ENCODE measurements at regions not wholly inside any gene's neighbourhood (a gene's known extent, or its start where the extent isn't known, plus 50 kb on each side); places are given as distances from the start of the nearest gene placed in this dataset.

GRCh38 chr9:17864951-17865350 is 286.1 kb downstream of the SH3GL2 start:
- WGBS (ENCODE audit: missing lambda C conversion rate) = 0% methylated on average over 1 of the region's 1 CpG
- DNase-seq (ENCODE audit: low read depth in 1 of 2, low spot score in 1 of 2) (no peak), FAIRE-seq (no peak), ATAC-seq (no peak)
- ChIA-PET CTCF (no interaction called here), POLR2A (no interaction called here)
- Histone ChIP-seq H3K4me1 (no peaks in the 10 kb centered on the region), H3K4me3 (no peak overlapping the region), H3K4me2 (no peak overlapping the region), H3K9me3 (no peaks in the 10 kb centered on the region), H3K27ac (no peak overlapping the region)
- no peak for TF ChIP-seq USF2 (IDR thresholded peaks at IDR 0.05)
- no peak for TF ChIP-seq KDM5A (IDR thresholded peaks at IDR 0.05)
- TF ChIP-seq HOXA7 (CRISPR knock-in tag; IDR thresholded peaks at IDR 0.05) = no peak
- no peak for TF ChIP-seq MAFK (IDR thresholded peaks at IDR 0.05; ENCODE audit: partially characterized antibody)
- no peak for TF ChIP-seq ZNF302 (CRISPR knock-in tag; IDR thresholded peaks at IDR 0.05)
- no peak for TF ChIP-seq CEBPB (IDR thresholded peaks at IDR 0.05)
- TF ChIP-seq POLR2A (IDR thresholded peaks at IDR 0.05; ENCODE audit: low read length) = no peak
- TF ChIP-seq MAZ (IDR thresholded peaks at IDR 0.05; ENCODE audit: borderline replicate concordance, low read depth, low read length) = no peak
- no peak for TF ChIP-seq TFCP2L1 (CRISPR knock-in tag; IDR thresholded peaks at IDR 0.05)
- no peak for TF ChIP-seq ESRRA (IDR thresholded peaks at IDR 0.05; ENCODE audit: borderline replicate concordance, low read length)

- Histone ChIP-seq H3K4me3 (no peak overlapping the region), H3K27ac (no peak overlapping the region), H3K9me3 (no peaks in the 10 kb centered on the region), H3K4me2 (no peak overlapping the region), H3K4me1 (no peaks in the 10 kb centered on the region)
- 0% methylated on average over 1 of the region's 1 CpG for WGBS (ENCODE audit: missing lambda C conversion rate)
- ChIA-PET POLR2A (no interaction called here), CTCF (no interaction called here)
- TF ChIP-seq HEYL (CRISPR knock-in tag; IDR thresholded peaks at IDR 0.05) = no peak
- no peak for TF ChIP-seq EHF (CRISPR knock-in tag; IDR thresholded peaks at IDR 0.05)
- no peak for TF ChIP-seq KDM5A (IDR thresholded peaks at IDR 0.05)
- TF ChIP-seq CBX2 (IDR thresholded peaks at IDR 0.05; ENCODE audit: borderline replicate concordance, low read depth) = no peak
- TF ChIP-seq MAFK (IDR thresholded peaks at IDR 0.05; ENCODE audit: partially characterized antibody) = no peak
- DNase-seq (ENCODE audit: low read depth in 1 of 2, low spot score in 1 of 2) = no peak
- no peak for FAIRE-seq
- no peak for ATAC-seq
Measured at GRCh38 chr9:17865881-17866280, 287.0 kb downstream of the SH3GL2 start.

GRCh38 chr9:17870722-17871121 is 291.9 kb downstream of the SH3GL2 start:
- no peak for DNase-seq (ENCODE audit: low read depth in 1 of 2, low spot score in 1 of 2)
- Histone ChIP-seq H3K4me1 (no peaks in the 10 kb centered on the region), H3K4me2 (no peak overlapping the region), H3K9me3 (no peaks in the 10 kb centered on the region; the same call in 2 of the 3 replicates), H3K27ac (no peak overlapping the region), H3K4me3 (no peak overlapping the region)
- peak; percentile 61 for FAIRE-seq
- TF ChIP-seq POLR2AphosphoS2 (conservative IDR thresholded peaks at IDR 0.05; ENCODE audit: low read length) = no peak
- TF ChIP-seq NFE2L2 (conservative IDR thresholded peaks at IDR 0.05; ENCODE audit: low read length) = no peak
- TF ChIP-seq RNF2 (IDR thresholded peaks at IDR 0.05; ENCODE audit: borderline replicate concordance, low read depth) = no peak
- no peak for TF ChIP-seq KDM5A (IDR thresholded peaks at IDR 0.05)
- TF ChIP-seq BHLHE40 (IDR thresholded peaks at IDR 0.05; ENCODE audit: low read depth, low read length) = no peak
- no peak for TF ChIP-seq CBX8 (IDR thresholded peaks at IDR 0.05)
- TF ChIP-seq MAFK (IDR thresholded peaks at IDR 0.05; ENCODE audit: partially characterized antibody) = no peak
- no peak for TF ChIP-seq PHF8 (IDR thresholded peaks at IDR 0.05; ENCODE audit: borderline replicate concordance, low read depth)
- TF ChIP-seq CBX2 (IDR thresholded peaks at IDR 0.05; ENCODE audit: borderline replicate concordance, low read depth) = no peak
- WGBS (ENCODE audit: missing lambda C conversion rate) = 8% methylated on average over 2 of the region's 2 CpGs
- no peak for ATAC-seq
- ChIA-PET POLR2A (no interaction called here), CTCF (no interaction called here)

- no peak for ATAC-seq
- Histone ChIP-seq H3K4me2 (no peak overlapping the region), H3K27ac (no peak overlapping the region), H3K4me1 (no peaks in the 10 kb centered on the region), H3K9me3 (no peaks in the 10 kb centered on the region; the same call in 2 of the 3 replicates), H3K4me3 (no peak overlapping the region)
- WGBS (ENCODE audit: missing lambda C conversion rate) = 1% methylated on average over 2 of the region's 2 CpGs
- POLR2A ChIA-PET = no interaction called here
- no peak for DNase-seq (ENCODE audit: low read depth in 1 of 2, low spot score in 1 of 2)
- CTCF ChIA-PET = no interaction called here
- no peak for FAIRE-seq
- TF ChIP-seq CTCF (IDR thresholded peaks at IDR 0.05) (no peak), CBX2 (IDR thresholded peaks at IDR 0.05; ENCODE audit: borderline replicate concordance, low read depth) (no peak), PBX3 (IDR thresholded peaks at IDR 0.05) (no peak), MAFK (IDR thresholded peaks at IDR 0.05; ENCODE audit: partially characterized antibody) (no peak), REST (IDR thresholded peaks at IDR 0.05) (no peak), HOXA7 (CRISPR knock-in tag; IDR thresholded peaks at IDR 0.05) (no peak), POLR2A (IDR thresholded peaks at IDR 0.05; ENCODE audit: low read length) (no peak), KDM1A (IDR thresholded peaks at IDR 0.05; ENCODE audit: low read depth) (no peak), PHF8 (IDR thresholded peaks at IDR 0.05; ENCODE audit: borderline replicate concordance, low read depth) (no peak)
Measured at GRCh38 chr9:17871213-17871890, 292.5 kb downstream of the SH3GL2 start.

All from A549 (cell line).